Right atrium auricular region (tissue), 2 donors: ENCODE measurements at regions not wholly inside any gene's neighbourhood (a gene's known extent, or its start where the extent isn't known, plus 50 kb on each side); places are given as distances from the start of the nearest gene placed in this dataset.
"Not testable (repeated sequence)": the region's sequence is repeated elsewhere in the genome, so short reads cannot be mapped to it uniquely, and the experiment has no call there.

ENCODE experiments used
- DNase-seq: peaks from one replicate; pipeline ENCODE4 v3.0.0-alpha.2; 2019; ENCODE audit warnings: low spot score
- H3K27ac ChIP-seq, 2 donors: fragments of 200-600 bp; sonication (generic); 1 replicate in 1 of 2; 2 replicates in 1 of 2; pipeline ENCODE4 v1.5.1; 2016 to 2019
- H3K27me3 ChIP-seq, 2 donors: fragments of 200-600 bp; sonication (generic); one replicate each; pipeline versions ENCODE4 v1.5.1 to v1.6.0; 2017 to 2019
- H3K36me3 ChIP-seq: fragments of 200-600 bp; sonication (generic); one replicate; pipeline ENCODE4 v1.5.1; 2016
- H3K4me1 ChIP-seq, 2 donors: fragments of 200-600 bp; sonication (generic); one replicate each; pipeline versions ENCODE4 v1.5.1 to v1.6.0; 2017 to 2019
- H3K4me3 ChIP-seq, 2 donors: fragments of 200-600 bp; sonication (generic); 1 replicate in 1 of 2; 2 replicates in 1 of 2; pipeline ENCODE4 v1.5.1; 2017 to 2019; ENCODE audit warnings: mild to moderate bottlenecking in 1 of 2, moderate library complexity in 1 of 2
- H3K9me3 ChIP-seq, 2 donors: fragments of 200-600 bp; sonication (generic); one replicate each; pipeline ENCODE4 v1.5.1; 2019
- CTCF ChIP-seq, 2 donors: fragments of 200-600 bp; sonication (generic); IDR thresholded peaks; one replicate each; pipeline ENCODE4 v1.5.1; 2019; ENCODE audit warnings: antibody characterized with exemption in 2 of 2

GRCh38 chr17:6373599-6373998 lies 61.3 kb downstream of the AIPL1 start:
- not testable (repeated sequence) for H3K9me3 ChIP-seq, H3K27me3 ChIP-seq

GRCh38 chr17:6366221-6366666 lies 68.7 kb downstream of the AIPL1 start:
- no peak for DNase-seq

More at GRCh38 chr17:6373599-6373998, 61.3 kb downstream of the AIPL1 start:
- not testable (repeated sequence) for H3K4me3 ChIP-seq, DNase-seq, H3K27ac ChIP-seq, H3K4me1 ChIP-seq, H3K36me3 ChIP-seq

DNA sequence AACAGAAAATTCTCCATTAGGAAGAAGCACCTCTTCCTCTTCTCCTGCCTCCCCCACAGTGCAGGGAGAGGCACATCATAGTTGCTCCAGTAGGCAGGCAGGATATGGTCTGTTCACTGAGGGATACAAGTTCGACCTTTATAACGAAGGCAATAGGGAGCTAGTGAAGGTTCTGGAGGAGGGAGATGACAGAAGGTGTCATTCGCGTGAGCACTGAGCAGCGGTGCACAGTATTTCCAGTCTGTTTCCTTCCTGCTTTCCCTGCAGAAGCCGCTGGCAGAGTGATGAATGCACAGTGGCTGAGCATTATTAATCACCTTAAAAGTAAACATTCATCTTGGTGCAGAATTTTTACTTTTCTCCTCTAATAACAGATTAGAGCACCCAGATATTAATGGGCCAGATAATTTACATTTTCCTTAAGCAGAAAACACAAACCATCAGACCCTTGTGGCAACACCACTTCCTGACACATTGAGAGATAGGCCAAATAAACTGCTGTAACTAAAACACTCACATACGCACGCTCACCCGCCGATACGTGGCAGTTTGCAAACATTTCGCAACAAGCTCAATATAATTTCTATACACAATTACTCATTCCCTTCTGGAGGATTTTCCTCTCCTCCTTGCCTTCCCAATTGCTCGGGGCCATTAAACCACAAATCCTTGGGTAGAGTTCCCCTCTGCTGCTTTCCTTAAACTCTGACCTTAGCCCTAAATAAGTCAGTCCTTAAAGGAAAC lies 69.5 kb downstream of the AIPL1 start:
- Histone ChIP-seq H3K4me1 (no peaks in the 10 kb centered on the region), H3K9me3 (no peaks in the 10 kb centered on the region), H3K4me3 (no peak overlapping the region), H3K36me3 (no peaks in the 10 kb centered on the region), H3K27me3 (no peaks in the 10 kb centered on the region), H3K27ac (no peak overlapping the region)
- no peak for DNase-seq
- TF ChIP-seq CTCF (IDR thresholded peaks at IDR 0.05) = no peak

More at GRCh38 chr17:6366221-6366666, 68.7 kb downstream of the AIPL1 start:
- Histone ChIP-seq H3K36me3 (no peaks in the 10 kb centered on the region), H3K4me3 (no peak overlapping the region), H3K4me1 (no peaks in the 10 kb centered on the region), H3K27me3 (no peaks in the 10 kb centered on the region), H3K9me3 (no peaks in the 10 kb centered on the region), H3K27ac (no peak overlapping the region)
- no peak for TF ChIP-seq CTCF (IDR thresholded peaks at IDR 0.05)

- DNase-seq = no peak
- no peaks in the 10 kb centered on the region for H3K9me3 ChIP-seq
- H3K36me3 ChIP-seq = no peaks in the 10 kb centered on the region
- H3K27me3 ChIP-seq = no peaks in the 10 kb centered on the region
- no peak overlapping the region for H3K4me3 ChIP-seq
- no peaks in the 10 kb centered on the region for H3K4me1 ChIP-seq
- no peak for TF ChIP-seq CTCF (IDR thresholded peaks at IDR 0.05)
- no peak overlapping the region for H3K27ac ChIP-seq
Observed at GRCh38 chr17:6361733-6362132, 73.2 kb downstream of the AIPL1 start.

- no peaks in the 10 kb centered on the region for H3K27me3 ChIP-seq
- H3K36me3 ChIP-seq = no peaks in the 10 kb centered on the region
- no peak overlapping the region for H3K27ac ChIP-seq
- no peak overlapping the region for H3K4me3 ChIP-seq
- no peaks in the 10 kb centered on the region for H3K4me1 ChIP-seq
- no peaks in the 10 kb centered on the region for H3K9me3 ChIP-seq
- no peak for DNase-seq
- TF ChIP-seq CTCF (IDR thresholded peaks at IDR 0.05) = no peak
Observed at GRCh38 chr17:6358131-6358530, 76.8 kb downstream of the AIPL1 start.

GRCh38 chr17:6356562-6356961 lies 78.4 kb downstream of the AIPL1 start:
- Histone ChIP-seq H3K27me3 (no peaks in the 10 kb centered on the region), H3K36me3 (no peaks in the 10 kb centered on the region), H3K4me3 (no peak overlapping the region), H3K4me1 (no peaks in the 10 kb centered on the region), H3K27ac (no peak overlapping the region), H3K9me3 (no peaks in the 10 kb centered on the region)
- DNase-seq = no peak
- no peak for TF ChIP-seq CTCF (IDR thresholded peaks at IDR 0.05)
